Hippocampal formation (tissue), 2 donors: ENCODE measurements at regions not wholly inside any gene's neighbourhood (a gene's known extent, or its start where the extent isn't known, plus 50 kb on each side); places are given as distances from the start of the nearest gene placed in this dataset.

Source experiments
- DNase-seq, 2 donors: peaks; one replicate each; lab custom pipeline; 2025; lab: John Stamatoyannopoulos, UW

GRCh38 chr12:78406828-78407227 lies 457.7 kb upstream of the SYT1 start:
- no peak for DNase-seq

GRCh38 chr12:78407722-78408121 lies 456.9 kb upstream of the SYT1 start:
- DNase-seq: no peak

GRCh38 chr12:78414071-78414470 lies 450.5 kb upstream of the SYT1 start:
- DNase-seq: no peak

- DNase-seq: no peak
Observed at GRCh38 chr12:78418919-78419318, 445.7 kb upstream of the SYT1 start.

- DNase-seq: no peak
Observed at GRCh38 chr12:78419513-78419912, 445.1 kb upstream of the SYT1 start.

GRCh38 chr12:78420991-78421390 lies 443.6 kb upstream of the SYT1 start:
- no peak for DNase-seq

GRCh38 chr12:78430551-78430950 lies 434.0 kb upstream of the SYT1 start:
- no peak for DNase-seq

- no peak for DNase-seq
Observed at GRCh38 chr12:78431931-78432330, 432.6 kb upstream of the SYT1 start.

- DNase-seq: no peak
Observed at GRCh38 chr12:78439666-78440065, 424.9 kb upstream of the SYT1 start.

GRCh38 chr12:78441737-78442453 lies 422.7 kb upstream of the SYT1 start:
- DNase-seq: no peak

GRCh38 chr12:78442454-78442801 lies 422.1 kb upstream of the SYT1 start:
- no peak for DNase-seq

- DNase-seq: no peak
Observed at GRCh38 chr12:78446555-78446954, 418.0 kb upstream of the SYT1 start.

- no peak for DNase-seq
Observed at GRCh38 chr12:78447373-78447772, 417.2 kb upstream of the SYT1 start.

GRCh38 chr12:78448692-78449091 lies 415.9 kb upstream of the SYT1 start:
- DNase-seq: no peak

- DNase-seq: no peak
Observed at GRCh38 chr12:78455991-78456390, 408.6 kb upstream of the SYT1 start.

GRCh38 chr12:78457938-78458337 lies 406.6 kb upstream of the SYT1 start:
- DNase-seq: no peak

- peak in 1 of 2 donors; percentile 23 for DNase-seq
Observed at GRCh38 chr12:78470354-78471195, 394.0 kb upstream of the SYT1 start.

GRCh38 chr12:78473136-78473535 lies 391.4 kb upstream of the SYT1 start:
- DNase-seq: no peak

GRCh38 chr12:78473561-78473960 lies 391.0 kb upstream of the SYT1 start:
- no peak for DNase-seq

GRCh38 chr12:78483767-78484315 lies 380.7 kb upstream of the SYT1 start:
- DNase-seq: no peak

- no peak for DNase-seq
Observed at GRCh38 chr12:78489990-78490389, 374.6 kb upstream of the SYT1 start.

GRCh38 chr12:78490861-78491260 lies 373.7 kb upstream of the SYT1 start:
- no peak for DNase-seq

- DNase-seq: no peak
Observed at GRCh38 chr12:78494911-78495310, 369.7 kb upstream of the SYT1 start.
